H1 (cell line): ENCODE measurements at regions not wholly inside any gene's neighbourhood (a gene's known extent, or its start where the extent isn't known, plus 50 kb on each side); places are given as distances from the start of the nearest gene placed in this dataset.

Experiments
- CTCF ChIA-PET: fragments of 300-600 bp; sonication (Branson Sonifier 250); formaldehyde crosslinking; loops from one replicate; lab custom pipeline; 2021; ENCODE audit not compliant: partially characterized antibody; lab: Charles Lee
- POLR2A ChIA-PET: fragments of 300-600 bp; sonication (Branson Sonifier 250); formaldehyde crosslinking; loops from one replicate; lab custom pipeline; 2021; ENCODE audit warnings: inconsistent platforms; ENCODE audit not compliant: partially characterized antibody; lab: Charles Lee
- DNase-seq, 2 experiments: peaks; one replicate each; pipeline versions ENCODE4 v3.0.0 to v3.0.0-alpha.2; 2010 to 2022; ENCODE audit warnings: low spot score in 2 of 2, low read depth in 1 of 2, mixed read lengths in 1 of 2
- FAIRE-seq: peaks from 2 replicates; lab custom pipeline; 2011; peaks lifted over from hg19 to GRCh38; lab: Jason Lieb, UNC
- H2AFZ ChIP-seq: 2 replicates; pipeline ENCODE4 v1.8.1; 2012; ENCODE audit warnings: low read length, inconsistent platforms
- H2AK5ac ChIP-seq: 2 replicates; pipeline ENCODE4 v1.6.1; 2013; ENCODE audit warnings: low read depth, low read length
- H2BK120ac ChIP-seq: replicated peaks from 2 replicates; pipeline ENCODE3; 2013; ENCODE audit warnings: low read depth, low read length, inconsistent platforms
- H2BK12ac ChIP-seq: 2 replicates; pipeline ENCODE4 v1.6.1; 2013; ENCODE audit warnings: low read depth, low read length
- H2BK15ac ChIP-seq: 2 replicates; pipeline ENCODE4 v1.6.1; 2013; ENCODE audit warnings: low read length
- H2BK20ac ChIP-seq: 2 replicates; pipeline ENCODE4 v1.6.1; 2013; ENCODE audit warnings: low read length
- H2BK5ac ChIP-seq: 2 replicates; pipeline ENCODE4 v1.6.1; 2013; ENCODE audit warnings: low read depth, low read length
- H3K14ac ChIP-seq: 2 replicates; pipeline ENCODE4 v1.6.1; 2013; ENCODE audit warnings: inconsistent platforms; ENCODE audit not compliant: insufficient read length
- H3K18ac ChIP-seq: 2 replicates; pipeline ENCODE4 v1.6.1; 2013; ENCODE audit warnings: low read length; ENCODE audit errors: extremely low read depth
- H3K23ac ChIP-seq: 2 replicates; pipeline ENCODE4 v1.6.1; 2013; ENCODE audit warnings: inconsistent platforms; ENCODE audit not compliant: insufficient read length
- H3K23me2 ChIP-seq: 2 replicates; pipeline ENCODE4 v1.6.1; 2013; ENCODE audit warnings: low read depth, low read length
- H3K27ac ChIP-seq: 2 replicates; pipeline ENCODE4 v1.6.1; 2011; ENCODE audit warnings: low read depth, low read length, inconsistent platforms
- H3K27me3 ChIP-seq, 4 experiments: replicated peaks in 1 of 4; 1 replicate in 1 of 4; 2 replicates in 3 of 4; pipeline versions ENCODE4 v1.6.1 to v1.8.1; 2011 to 2013; ENCODE audit warnings: low read length in 3 of 4, mild to moderate bottlenecking in 3 of 4, inconsistent platforms in 2 of 4, mixed read lengths in 2 of 4, moderate library complexity in 1 of 4; ENCODE audit not compliant: control insufficient read depth in 3 of 4, insufficient read depth in 3 of 4; ENCODE audit errors: extremely low read depth in 1 of 4
- H3K36me3 ChIP-seq, 4 experiments: 2 replicates each; pipeline versions ENCODE4 v1.6.1 to v1.8.1; 2011 to 2013; ENCODE audit warnings: mild to moderate bottlenecking in 4 of 4, low read length in 3 of 4, moderate library complexity in 2 of 4, control low read depth in 1 of 4, inconsistent platforms in 1 of 4; ENCODE audit not compliant: insufficient read depth in 4 of 4, control insufficient read depth in 2 of 4
- H3K4ac ChIP-seq: replicated peaks from 2 replicates; pipeline ENCODE3; 2013; ENCODE audit warnings: low read length, low read depth, mixed read lengths, inconsistent platforms; ENCODE audit not compliant: insufficient read length
- H3K4me1 ChIP-seq, 4 experiments: replicated peaks in 1 of 4; 1 replicate in 1 of 4; 2 replicates in 3 of 4; pipeline versions ENCODE4 v1.6.1 to v1.8.1; 2011 to 2013; ENCODE audit warnings: low read length in 3 of 4, inconsistent platforms in 2 of 4, mixed read lengths in 1 of 4; ENCODE audit not compliant: insufficient read depth in 4 of 4, control insufficient read depth in 3 of 4
- H3K4me2 ChIP-seq, 2 experiments: 2 replicates each; pipeline versions ENCODE4 v1.6.1 to v1.8.1; 2011 to 2013; ENCODE audit warnings: low read depth in 2 of 2, low read length in 2 of 2, control low read depth in 1 of 2, inconsistent platforms in 1 of 2, mild to moderate bottlenecking in 1 of 2; ENCODE audit not compliant: insufficient read depth in 1 of 2
- H3K4me3 ChIP-seq, 4 experiments: fragments of 200-600, 300-600 bp in 1 of 4; sonication (generic), shearing (Covaris generic), sonication (Bioruptor Twin) in 1 of 4; 2 replicates each; pipeline versions ENCODE4 v1.5.1 to v1.8.1; 2011 to 2016; ENCODE audit warnings: low read length in 4 of 4, low read depth in 3 of 4, control low read depth in 2 of 4, inconsistent platforms in 2 of 4, mild to moderate bottlenecking in 2 of 4, mixed read lengths in 1 of 4, moderate library complexity in 1 of 4; ENCODE audit not compliant: insufficient read depth in 2 of 4; ENCODE audit errors: extremely low read depth in 1 of 4
- H3K56ac ChIP-seq: replicated peaks from 2 replicates; pipeline ENCODE3; 2013; ENCODE audit warnings: low read depth, mild to moderate bottlenecking, mixed read lengths, low read length, inconsistent platforms; ENCODE audit not compliant: insufficient read length
- H3K79me1 ChIP-seq: 2 replicates; pipeline ENCODE4 v1.6.1; 2013; ENCODE audit warnings: low read depth, low read length, control low read depth
- H3K79me2 ChIP-seq, 2 experiments: 2 replicates each; pipeline versions ENCODE4 v1.6.1 to v1.8.1; 2012 to 2013; ENCODE audit warnings: low read length in 2 of 2, mild to moderate bottlenecking in 2 of 2, inconsistent platforms in 1 of 2; ENCODE audit not compliant: insufficient read depth in 2 of 2, control insufficient read depth in 1 of 2
- H3K9ac ChIP-seq, 4 experiments: replicated peaks in 1 of 4; 1 replicate in 1 of 4; 2 replicates in 3 of 4; pipeline versions ENCODE4 v1.6.1 to v1.8.1; 2011 to 2013; ENCODE audit warnings: low read depth in 3 of 4, low read length in 3 of 4, control low read depth in 2 of 4, mild to moderate bottlenecking in 2 of 4, moderate library complexity in 2 of 4, inconsistent platforms in 1 of 4; ENCODE audit errors: extremely low read depth in 1 of 4
- H3K9me3 ChIP-seq, 2 experiments: 2 replicates each; pipeline versions ENCODE4 v1.6.1 to v1.8.1; 2012 to 2013; ENCODE audit warnings: mild to moderate bottlenecking in 2 of 2, moderate library complexity in 2 of 2, control low read depth in 1 of 2, inconsistent platforms in 1 of 2, low read depth in 1 of 2, low read length in 1 of 2, mixed read lengths in 1 of 2; ENCODE audit not compliant: insufficient read depth in 2 of 2
- H4K20me1 ChIP-seq, 2 experiments: replicated peaks in 1 of 2; 2 replicates each; pipeline versions ENCODE3 to v1.8.1; 2011 to 2013; ENCODE audit warnings: inconsistent platforms in 2 of 2, low read length in 2 of 2, mild to moderate bottlenecking in 1 of 2; ENCODE audit not compliant: insufficient read depth in 2 of 2, control insufficient read depth in 1 of 2
- H4K5ac ChIP-seq: 2 replicates; pipeline ENCODE4 v1.6.1; 2013; ENCODE audit warnings: low read length, low read depth, mixed read lengths, inconsistent platforms; ENCODE audit not compliant: insufficient read length
- H4K8ac ChIP-seq: 2 replicates; pipeline ENCODE4 v1.8.0; 2013; ENCODE audit warnings: mild to moderate bottlenecking, moderate library complexity, low read length, inconsistent platforms; ENCODE audit not compliant: insufficient read depth; ENCODE audit errors: extremely low read depth
- H4K91ac ChIP-seq: replicated peaks from 2 replicates; pipeline ENCODE3; 2013; ENCODE audit warnings: low read length, mixed read lengths, inconsistent platforms; ENCODE audit not compliant: insufficient read length
- KDM4A ChIP-seq: IDR thresholded peaks from one replicate; pipeline ENCODE4 v1.7.1; 2012; ENCODE audit warnings: low read depth, mild to moderate bottlenecking, moderate library complexity, low read length, inconsistent platforms; ENCODE audit not compliant: severe bottlenecking
- RBBP5 ChIP-seq: IDR thresholded peaks from 2 replicates; pipeline ENCODE4 v1.7.1; 2012; ENCODE audit warnings: low read depth, mild to moderate bottlenecking, inconsistent platforms, low read length, moderate library complexity, borderline replicate concordance
- SP2 ChIP-seq: IDR thresholded peaks from 2 replicates; pipeline ENCODE4 v1.6.1; 2012; ENCODE audit warnings: mild to moderate bottlenecking, low read length, inconsistent platforms
- SUZ12 ChIP-seq: fragments of 200-600 bp; sonication (generic); IDR thresholded peaks from 2 replicates; pipeline ENCODE4 v1.6.1; 2012; ENCODE audit warnings: mild to moderate bottlenecking, inconsistent platforms, low read length, moderate library complexity, mixed read lengths
- TEAD4 ChIP-seq: IDR thresholded peaks from 2 replicates; pipeline ENCODE4 v1.6.1; 2012; ENCODE audit warnings: low read depth, low read length, inconsistent platforms, mixed read lengths
- TF ChIP-seq, protein P1 (sequence below): IDR thresholded peaks from 2 replicates; pipeline ENCODE4 v1.6.1; 2012; ENCODE audit warnings: low read length, inconsistent platforms

DNA sequence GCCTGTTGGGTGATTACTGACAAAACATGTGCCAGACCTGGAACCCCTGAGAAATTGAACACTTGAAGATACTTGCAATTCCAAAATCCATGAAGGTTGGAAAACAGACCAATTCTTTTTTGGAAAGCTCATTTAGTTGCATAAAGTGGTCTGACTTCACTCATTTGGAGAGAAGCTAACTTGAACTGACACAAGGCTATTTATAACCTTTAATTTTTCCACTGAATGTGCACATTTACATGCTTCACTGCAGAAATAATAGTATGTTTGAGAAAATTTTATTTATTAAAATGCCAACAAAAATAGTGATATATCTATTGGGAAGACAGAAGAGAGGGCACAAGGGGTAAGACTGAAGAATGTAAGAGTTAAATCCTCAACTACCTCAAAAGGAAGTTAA lies 92.1 kb downstream of the MOBP start:
- Histone ChIP-seq H3K79me2 (no peaks in the 10 kb centered on the region), H3K9ac (no peak overlapping the region), H3K79me1 (no peaks in the 10 kb centered on the region), H2BK12ac (no peak overlapping the region), H2BK120ac (no peak overlapping the region), H3K23ac (no peak overlapping the region), H3K36me3 (no peaks in the 10 kb centered on the region), H3K4me1 (no peaks in the 10 kb centered on the region), H2AK5ac (no peak overlapping the region), H2BK20ac (no peak overlapping the region), H3K14ac (no peak overlapping the region), H3K27me3 (no peaks in the 10 kb centered on the region), H2BK5ac (no peak overlapping the region), H2AFZ (no peak overlapping the region), H3K4ac (no peak overlapping the region), H4K5ac (no peak overlapping the region), H3K56ac (no peak overlapping the region), H3K9me3 (no peaks in the 10 kb centered on the region), H4K20me1 (no peaks in the 10 kb centered on the region), H4K91ac (no peak overlapping the region), H3K23me2 (no peaks in the 10 kb centered on the region), H3K18ac (no peak overlapping the region), H4K8ac (no peak overlapping the region), H3K4me2 (no peak overlapping the region), H2BK15ac (no peak overlapping the region), H3K27ac (no peak overlapping the region), H3K4me3 (no peak overlapping the region)
- no peak for DNase-seq
- ChIA-PET POLR2A (no interaction called here), CTCF (interaction anchor here (0.5 kb wide), 1 partner anchor 732 kb away, joined by 3 read pairs; no protein-coding TSS in a partner anchor)
- no peak for FAIRE-seq
- TF ChIP-seq KDM4A, result no peak
- TF ChIP-seq RBBP5, result no peak
- no peak for TF ChIP-seq SUZ12
- TF ChIP-seq SP2, result no peak
- TF ChIP-seq, protein P1, sequence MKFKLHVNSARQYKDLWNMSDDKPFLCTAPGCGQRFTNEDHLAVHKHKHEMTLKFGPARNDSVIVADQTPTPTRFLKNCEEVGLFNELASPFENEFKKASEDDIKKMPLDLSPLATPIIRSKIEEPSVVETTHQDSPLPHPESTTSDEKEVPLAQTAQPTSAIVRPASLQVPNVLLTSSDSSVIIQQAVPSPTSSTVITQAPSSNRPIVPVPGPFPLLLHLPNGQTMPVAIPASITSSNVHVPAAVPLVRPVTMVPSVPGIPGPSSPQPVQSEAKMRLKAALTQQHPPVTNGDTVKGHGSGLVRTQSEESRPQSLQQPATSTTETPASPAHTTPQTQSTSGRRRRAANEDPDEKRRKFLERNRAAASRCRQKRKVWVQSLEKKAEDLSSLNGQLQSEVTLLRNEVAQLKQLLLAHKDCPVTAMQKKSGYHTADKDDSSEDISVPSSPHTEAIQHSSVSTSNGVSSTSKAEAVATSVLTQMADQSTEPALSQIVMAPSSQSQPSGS, result no peak
- TF ChIP-seq TEAD4, result no peak
